HL-60 (cell line): ENCODE measurements at regions not wholly inside any gene's neighbourhood (a gene's known extent, or its start where the extent isn't known, plus 50 kb on each side); places are given as distances from the start of the nearest gene placed in this dataset.
"Not testable (repeated sequence)": the region's sequence is repeated elsewhere in the genome, so short reads cannot be mapped to it uniquely, and the experiment has no call there.

Source experiments
- DNase-seq, 2 experiments: peaks; one replicate each; pipeline ENCODE4 v3.0.0-alpha.2; 2010 to 2020; ENCODE audit warnings: low read depth in 1 of 2, low spot score in 1 of 2
- H3K27ac ChIP-seq: fragments of 250-450 bp; sonication (Bioruptor Pico); replicated peaks from 2 replicates; pipeline ENCODE4 v1.5.1; 2020; ENCODE audit warnings: mild to moderate bottlenecking, moderate library complexity
- H3K27me3 ChIP-seq: fragments of 250-450 bp; sonication (Bioruptor Pico); 2 replicates; pipeline ENCODE4 v1.5.1; 2021; ENCODE audit warnings: mild to moderate bottlenecking, moderate library complexity; ENCODE audit not compliant: insufficient read depth, poor library complexity, severe bottlenecking
- H3K4me3 ChIP-seq: replicated peaks from 2 replicates; pipeline ENCODE4 v1.5.1; 2011; ENCODE audit warnings: mild to moderate bottlenecking, control low read depth, low read length; ENCODE audit not compliant: insufficient read depth
- CTCF ChIP-seq: IDR thresholded peaks from one replicate; pipeline ENCODE4 v1.5.1; 2011; ENCODE audit warnings: low read length, control low read depth, inconsistent platforms; ENCODE audit not compliant: insufficient read depth
- GABPA ChIP-seq: IDR thresholded peaks from 2 replicates; pipeline ENCODE4 v1.6.1; 2012; ENCODE audit warnings: low read depth
- POLR2AphosphoS5 ChIP-seq: IDR thresholded peaks from 2 replicates; pipeline ENCODE4 v1.6.1; 2012; ENCODE audit warnings: low read depth
- REST ChIP-seq: IDR thresholded peaks from 2 replicates; pipeline ENCODE4 v1.6.1; 2012; ENCODE audit warnings: low read depth; ENCODE audit not compliant: insufficient replicate concordance
- SPI1 ChIP-seq: IDR thresholded peaks from 2 replicates; pipeline ENCODE4 v1.6.1; 2012; ENCODE audit warnings: low read depth, mild to moderate bottlenecking, borderline replicate concordance

- Histone ChIP-seq H3K27me3 (no peaks in the 10 kb centered on the region), H3K27ac (no peak overlapping the region), H3K4me3 (no peak overlapping the region)
- TF ChIP-seq POLR2AphosphoS5 (no peak), CTCF (no peak)
- DNase-seq: no peak
These were observed 60.4 kb upstream of the TINAGL1 start for GRCh38 chr1:31515936-31516335.

- DNase-seq: no peak
- H3K4me3 ChIP-seq: no peak overlapping the region
- H3K27me3 ChIP-seq: no peaks in the 10 kb centered on the region
- TF ChIP-seq CTCF: no peak
- no peak for TF ChIP-seq GABPA
- TF ChIP-seq SPI1: no peak
- no peak for TF ChIP-seq POLR2AphosphoS5
- no peak for TF ChIP-seq REST
- H3K27ac ChIP-seq: no peak overlapping the region
These were observed 59.0 kb upstream of the TINAGL1 start for GRCh38 chr1:31517301-31517700.

GRCh38 chr1:31517986-31518385 lies 58.3 kb upstream of the TINAGL1 start:
- DNase-seq, H3K27me3 ChIP-seq, H3K4me3 ChIP-seq, H3K27ac ChIP-seq: not testable (repeated sequence)

- TF ChIP-seq REST (no peak), GABPA (no peak), CTCF (no peak), SPI1 (no peak), POLR2AphosphoS5 (no peak)
- no peak for DNase-seq
- H3K27ac ChIP-seq: peak overlapping the region; percentile 85; the same call in 1 of the 2 replicates
- H3K4me3 ChIP-seq: no peak overlapping the region
- no peaks in the 10 kb centered on the region for H3K27me3 ChIP-seq
These were observed 54.4 kb upstream of the TINAGL1 start for GRCh38 chr1:31521761-31522555.
